GM23338 (cell line): ENCODE measurements at regions not wholly inside any gene's neighbourhood (a gene's known extent, or its start where the extent isn't known, plus 50 kb on each side); places are given as distances from the start of the nearest gene placed in this dataset.

Experiments used
- ATAC-seq: fragments of 200-7000 bp; cut with Tn5 transposase; 3 replicates; pipeline ENCODE4 v1.9.1; 2020
- DNase-seq: peaks from one replicate; pipeline ENCODE4 v3.0.0-alpha.2; 2015; ENCODE audit warnings: low spot score
- H2AFZ ChIP-seq: fragments of 200-600 bp; sonication (generic); 2 replicates; pipeline ENCODE4 v1.8.0; 2016; ENCODE audit warnings: antibody characterized with exemption, mild to moderate bottlenecking, moderate library complexity
- H3F3A ChIP-seq: fragments of 200-600 bp; sonication (generic); replicated peaks from 2 replicates; pipeline ENCODE4 v1.8.0; 2017; ENCODE audit warnings: antibody characterized with exemption, mixed run types, low read depth
- H3K27ac ChIP-seq: fragments of 200-600 bp; sonication (generic); 2 replicates; pipeline ENCODE4 v1.6.1; 2016; ENCODE audit warnings: low read depth
- H3K27me3 ChIP-seq: fragments of 200-600 bp; sonication (generic); 2 replicates; pipeline ENCODE4 v1.8.0; 2016; ENCODE audit warnings: mild to moderate bottlenecking, mixed run types, moderate library complexity; ENCODE audit not compliant: insufficient read depth
- H3K36me3 ChIP-seq: fragments of 200-600 bp; sonication (generic); 2 replicates; pipeline ENCODE4 v1.8.0; 2016; ENCODE audit warnings: mild to moderate bottlenecking; ENCODE audit not compliant: insufficient read depth
- H3K4me1 ChIP-seq: fragments of 200-600 bp; sonication (generic); 2 replicates; pipeline ENCODE4 v1.8.0; 2016; ENCODE audit warnings: mild to moderate bottlenecking, moderate library complexity; ENCODE audit not compliant: insufficient read depth
- H3K4me2 ChIP-seq: fragments of 200-600 bp; sonication (generic); 2 replicates; pipeline ENCODE4 v1.7.1; 2017; ENCODE audit warnings: mixed run types
- H3K4me3 ChIP-seq: fragments of 200-600 bp; sonication (generic); 2 replicates; pipeline ENCODE4 v1.6.1; 2016; ENCODE audit warnings: mixed run types
- H3K79me2 ChIP-seq: fragments of 200-600 bp; sonication (generic); replicated peaks from 2 replicates; pipeline ENCODE4 v1.8.0; 2017; ENCODE audit warnings: mild to moderate bottlenecking; ENCODE audit not compliant: insufficient read depth
- H3K9me2 ChIP-seq: fragments of 200-600 bp; sonication (generic); 2 replicates; pipeline ENCODE4 v1.8.0; 2017; ENCODE audit not compliant: insufficient read depth
- H4K20me1 ChIP-seq: fragments of 200-600 bp; sonication (generic); replicated peaks from 2 replicates; pipeline ENCODE4 v1.8.0; 2017; ENCODE audit warnings: mild to moderate bottlenecking; ENCODE audit not compliant: insufficient read depth
- H3K27ac Mint-ChIP-seq: 2 replicates; pipeline ENCODE4 v1.8.0; 2020; ENCODE audit warnings: inconsistent platforms, mild to moderate bottlenecking, moderate library complexity, mixed read lengths
- H3K27me3 Mint-ChIP-seq: 3 replicates; pipeline ENCODE4 v1.8.0; 2022; ENCODE audit warnings: low read depth, mild to moderate bottlenecking, moderate library complexity, mixed read lengths, inconsistent platforms; ENCODE audit not compliant: insufficient read depth, poor library complexity
- H3K36me3 Mint-ChIP-seq: 3 replicates; pipeline ENCODE4 v1.8.0; 2021; ENCODE audit warnings: low read depth, mild to moderate bottlenecking, inconsistent platforms, moderate library complexity, mixed read lengths
- H3K4me1 Mint-ChIP-seq: 3 replicates; pipeline ENCODE4 v1.8.0; 2020; ENCODE audit warnings: mild to moderate bottlenecking, inconsistent platforms, mixed read lengths
- H3K4me3 Mint-ChIP-seq: 3 replicates; pipeline ENCODE4 v1.8.0; 2021; ENCODE audit warnings: moderate library complexity, mild to moderate bottlenecking, inconsistent platforms, mixed read lengths
- H3K9me3 Mint-ChIP-seq: 3 replicates; pipeline ENCODE4 v1.8.0; 2020; ENCODE audit warnings: moderate library complexity, mild to moderate bottlenecking, inconsistent platforms, mixed read lengths
- CREB1 ChIP-seq: fragments of 250-450 bp; sonication (Bioruptor Pico); IDR thresholded peaks from 2 replicates; pipeline ENCODE4 v1.5.0; 2020; ENCODE audit warnings: low read depth, mild to moderate bottlenecking, moderate library complexity
- CTCF ChIP-seq, 2 experiments: fragments of 200-600 bp in 1 of 2; sonication (generic) in 1 of 2; conservative IDR thresholded peaks; 2 replicates each; pipeline versions ENCODE4 v1.5.1 to v1.6.1; 2016 to 2017; ENCODE audit warnings: antibody characterized with exemption in 2 of 2, low read depth in 2 of 2, mild to moderate bottlenecking in 2 of 2, moderate library complexity in 1 of 2
- ETS1 ChIP-seq: IDR thresholded peaks from 2 replicates; pipeline ENCODE4 v1.6.1; 2016; ENCODE audit warnings: antibody characterized with exemption
- EZH2 ChIP-seq: fragments of 200-600 bp; sonication (generic); IDR thresholded peaks from one replicate; pipeline ENCODE4 v1.8.0; 2017; ENCODE audit warnings: antibody characterized with exemption, mild to moderate bottlenecking, low read depth; ENCODE audit not compliant: unreplicated experiment
- EZH2phosphoT487 ChIP-seq: fragments of 200-600 bp; sonication (generic); IDR thresholded peaks from one replicate; pipeline ENCODE4 v1.8.1; 2018; ENCODE audit warnings: antibody characterized with exemption; ENCODE audit not compliant: unreplicated experiment
- JUNB ChIP-seq: IDR thresholded peaks from one replicate; pipeline ENCODE4 v1.6.1; 2016; ENCODE audit warnings: antibody characterized with exemption; ENCODE audit not compliant: unreplicated experiment
- NANOG ChIP-seq: IDR thresholded peaks from 2 replicates; pipeline ENCODE4 v1.6.1; 2016; ENCODE audit warnings: antibody characterized with exemption, borderline replicate concordance
- POLR2AphosphoS5 ChIP-seq: IDR thresholded peaks from 2 replicates; pipeline ENCODE4 v1.6.1; 2016; ENCODE audit warnings: antibody characterized with exemption, low read depth
- REST ChIP-seq: IDR thresholded peaks from one replicate; pipeline ENCODE4 v1.6.1; 2018; ENCODE audit warnings: antibody characterized with exemption; ENCODE audit not compliant: unreplicated experiment
- STAT1 ChIP-seq: IDR thresholded peaks from one replicate; pipeline ENCODE4 v1.6.1; 2016; ENCODE audit warnings: antibody characterized with exemption; ENCODE audit not compliant: unreplicated experiment
- ZNF114 ChIP-seq: fragments of 250-450 bp; sonication (Bioruptor Pico); IDR thresholded peaks from 2 replicates; pipeline ENCODE4 v1.5.0; 2020; ENCODE audit warnings: mild to moderate bottlenecking, moderate library complexity
- ZNF331 ChIP-seq: fragments of 250-450 bp; sonication (Bioruptor Pico); IDR thresholded peaks from 2 replicates; pipeline ENCODE4 v1.5.0; 2020; ENCODE audit warnings: low read depth, mild to moderate bottlenecking, moderate library complexity
- ZNF462 ChIP-seq: fragments of 250-450 bp; sonication (Bioruptor Pico); IDR thresholded peaks from 2 replicates; pipeline ENCODE4 v1.5.0; 2020; ENCODE audit warnings: mild to moderate bottlenecking, moderate library complexity

- H3K9me3 Mint-ChIP-seq: peaks cover 2% of the 10 kb centered on the region; the same call in 1 of the 3 replicates
- no peaks in the 10 kb centered on the region for H3K36me3 Mint-ChIP-seq
- H3K9me2 ChIP-seq: no peaks in the 10 kb centered on the region
- no peaks in the 10 kb centered on the region for H3K79me2 ChIP-seq
- TF ChIP-seq JUNB (no peak), EZH2phosphoT487 (no peak), EZH2 (no peak), ZNF331 (CRISPR knock-in tag) (no peak), NANOG (no peak), POLR2AphosphoS5 (no peak), ETS1 (no peak), REST (no peak), ZNF462 (CRISPR knock-in tag) (no peak), STAT1 (no peak), CREB1 (CRISPR knock-in tag) (no peak), ZNF114 (CRISPR knock-in tag) (no peak), CTCF (conservative IDR thresholded peaks at IDR 0.05; ENCODE audit: low read depth in 2 of 2) (no peak)
- DNase-seq (no peak), ATAC-seq (no peak)
- no peaks in the 10 kb centered on the region for H3F3A ChIP-seq
- H2AFZ ChIP-seq: no peak overlapping the region
- no peak overlapping the region for H3K27ac Mint-ChIP-seq
- no peaks in the 10 kb centered on the region for H3K36me3 ChIP-seq
- H3K27me3 Mint-ChIP-seq: peaks cover 4% of the 10 kb centered on the region
- H3K27ac ChIP-seq: no peak overlapping the region
- H4K20me1 ChIP-seq: no peaks in the 10 kb centered on the region
- no peak overlapping the region for H3K4me3 ChIP-seq
- no peak overlapping the region for H3K4me2 ChIP-seq
- H3K4me1 ChIP-seq: no peaks in the 10 kb centered on the region
- H3K4me3 Mint-ChIP-seq: no peak overlapping the region
- no peaks in the 10 kb centered on the region for H3K27me3 ChIP-seq
- peaks cover 13% of the 10 kb centered on the region for H3K4me1 Mint-ChIP-seq
Measured at GRCh38 chrX:39984191-39984956, 113.4 kb downstream of the BCOR start.
